D721Med (cell line): ENCODE measurements at regions not wholly inside any gene's neighbourhood (a gene's known extent, or its start where the extent isn't known, plus 50 kb on each side); places are given as distances from the start of the nearest gene placed in this dataset.

Experiments
- DNase-seq: peaks from one replicate; pipeline ENCODE4 v3.0.0; 2011; ENCODE audit warnings: low spot score; ENCODE audit not compliant: insufficient read length
- FAIRE-seq: peaks from 2 replicates; lab custom pipeline; 2011; peaks lifted over from hg19 to GRCh38; lab: Jason Lieb, UNC
- TF ChIP-seq, protein P1 (sequence below): IDR thresholded peaks from 2 replicates; pipeline ENCODE4 v1.5.1; 2012; ENCODE audit warnings: mild to moderate bottlenecking, control low read depth; ENCODE audit not compliant: insufficient read depth; ENCODE audit errors: missing control alignments

- TF ChIP-seq, protein P1, sequence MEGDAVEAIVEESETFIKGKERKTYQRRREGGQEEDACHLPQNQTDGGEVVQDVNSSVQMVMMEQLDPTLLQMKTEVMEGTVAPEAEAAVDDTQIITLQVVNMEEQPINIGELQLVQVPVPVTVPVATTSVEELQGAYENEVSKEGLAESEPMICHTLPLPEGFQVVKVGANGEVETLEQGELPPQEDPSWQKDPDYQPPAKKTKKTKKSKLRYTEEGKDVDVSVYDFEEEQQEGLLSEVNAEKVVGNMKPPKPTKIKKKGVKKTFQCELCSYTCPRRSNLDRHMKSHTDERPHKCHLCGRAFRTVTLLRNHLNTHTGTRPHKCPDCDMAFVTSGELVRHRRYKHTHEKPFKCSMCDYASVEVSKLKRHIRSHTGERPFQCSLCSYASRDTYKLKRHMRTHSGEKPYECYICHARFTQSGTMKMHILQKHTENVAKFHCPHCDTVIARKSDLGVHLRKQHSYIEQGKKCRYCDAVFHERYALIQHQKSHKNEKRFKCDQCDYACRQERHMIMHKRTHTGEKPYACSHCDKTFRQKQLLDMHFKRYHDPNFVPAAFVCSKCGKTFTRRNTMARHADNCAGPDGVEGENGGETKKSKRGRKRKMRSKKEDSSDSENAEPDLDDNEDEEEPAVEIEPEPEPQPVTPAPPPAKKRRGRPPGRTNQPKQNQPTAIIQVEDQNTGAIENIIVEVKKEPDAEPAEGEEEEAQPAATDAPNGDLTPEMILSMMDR = no peak
- no peak for FAIRE-seq
- no peak for DNase-seq
Observed at GRCh38 chr4:180054291-180054690, 2188.9 kb upstream of the TENM3 start.

- FAIRE-seq = no peak
- TF ChIP-seq, protein P1 = no peak
- DNase-seq = no peak
Observed at GRCh38 chr4:180057299-180057721, 2185.9 kb upstream of the TENM3 start.

DNA sequence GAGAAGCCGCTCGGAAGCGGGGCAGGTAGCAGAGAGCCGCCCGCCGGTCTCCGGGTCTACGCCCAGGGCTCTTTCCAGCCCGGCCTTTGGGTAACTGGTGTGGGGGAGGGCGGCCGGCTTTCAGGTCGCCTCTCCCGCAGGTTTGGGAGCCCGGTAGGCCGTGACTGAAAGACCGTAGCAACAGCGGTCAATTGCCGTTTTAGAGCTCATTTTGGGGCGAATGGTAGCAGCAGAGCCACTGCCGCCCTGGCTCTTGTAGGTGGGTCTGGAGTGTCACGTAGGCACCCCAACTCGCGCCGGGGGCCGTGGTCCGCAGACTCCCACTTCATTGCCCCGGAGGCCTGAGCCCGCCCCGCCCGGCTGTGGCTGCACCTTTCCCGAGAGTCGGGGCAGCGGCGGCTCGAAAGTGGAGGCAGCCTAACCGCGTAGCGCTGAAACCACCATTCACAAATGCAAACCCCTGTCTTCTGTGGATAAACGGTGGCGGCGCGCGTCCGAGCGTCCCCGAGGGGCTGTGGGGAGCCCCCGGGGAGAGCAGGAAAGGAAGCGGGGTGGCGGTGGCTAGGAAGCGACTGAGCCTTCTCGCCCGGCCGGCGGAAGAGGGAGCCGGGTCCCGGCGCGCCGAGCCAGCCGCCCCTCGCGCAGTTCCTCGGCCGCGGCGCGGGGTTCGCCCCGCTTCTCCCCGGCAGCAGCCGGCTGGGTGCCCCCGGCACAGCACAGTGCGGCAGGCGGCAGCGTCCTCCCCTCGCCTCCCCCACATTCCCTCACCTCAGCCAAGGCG, 2185.1 kb upstream of the TENM3 start:
- FAIRE-seq (no peak), DNase-seq (no peak)
- TF ChIP-seq, protein P1 = no peak

- DNase-seq (no peak), FAIRE-seq (no peak)
- TF ChIP-seq, protein P1 = no peak
Observed at GRCh38 chr4:180058691-180059215, 2184.4 kb upstream of the TENM3 start.

DNA sequence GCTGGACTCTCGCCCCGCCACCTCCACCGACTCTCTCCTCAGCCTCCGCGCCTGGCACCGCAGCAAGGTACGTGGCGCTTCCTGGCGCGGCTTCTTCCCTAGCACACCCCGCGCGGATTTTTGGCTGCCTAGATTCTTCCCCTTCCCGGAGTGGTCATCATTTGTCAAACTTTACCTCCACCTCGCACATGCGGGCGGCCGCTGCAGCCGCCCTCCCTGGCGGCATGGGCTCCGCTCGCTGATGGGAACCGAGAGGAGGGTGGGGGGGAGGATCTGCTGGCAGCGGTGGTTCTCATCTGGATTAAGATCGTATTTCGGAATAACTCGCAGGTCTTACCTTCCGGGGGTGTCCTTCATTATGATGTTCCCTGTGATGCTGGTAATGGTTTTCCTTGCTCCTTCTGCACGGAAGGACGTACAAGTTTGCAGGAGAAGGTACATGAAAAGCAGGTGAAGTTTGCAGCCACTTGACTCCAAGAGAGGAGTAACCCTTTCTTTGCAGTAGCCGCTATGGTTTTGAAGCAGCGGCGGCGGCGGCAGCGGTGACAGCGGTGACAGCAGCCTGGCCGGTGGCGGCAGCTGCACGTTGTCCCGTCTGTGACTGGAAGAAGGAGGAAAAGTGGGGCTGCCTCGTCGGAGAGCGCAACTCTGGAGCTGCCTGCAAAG, 2183.9 kb upstream of the TENM3 start:
- FAIRE-seq (no peak), DNase-seq (no peak)
- TF ChIP-seq, protein P1 = no peak

- TF ChIP-seq, protein P1 = no peak
Observed at GRCh38 chr4:180060159-180060889, 2182.9 kb upstream of the TENM3 start.

More at GRCh38 chr4:180060159-180060889, 2182.9 kb upstream of the TENM3 start:
- no peak for DNase-seq
- no peak for FAIRE-seq
